Muscle of leg (tissue), 3 donors: ENCODE measurements at regions not wholly inside any gene's neighbourhood (a gene's known extent, or its start where the extent isn't known, plus 50 kb on each side); places are given as distances from the start of the nearest gene placed in this dataset.
"Not testable (repeated sequence)": the region's sequence is repeated elsewhere in the genome, so short reads cannot be mapped to it uniquely, and the experiment has no call there.

Source experiments
- DNase-seq: peaks from one replicate; pipeline ENCODE4 v3.0.0; 2013
- H3K27ac ChIP-seq: one replicate; pipeline ENCODE4 v1.5.1; 2013; ENCODE audit warnings: mild to moderate bottlenecking, low read length, control low read depth
- H3K27me3 ChIP-seq: one replicate; pipeline ENCODE4 v1.6.1; 2013; ENCODE audit warnings: low read length; ENCODE audit not compliant: control insufficient read depth, insufficient read depth
- H3K36me3 ChIP-seq: one replicate; pipeline ENCODE4 v1.6.1; 2013; ENCODE audit warnings: low read length; ENCODE audit not compliant: control insufficient read depth, insufficient read depth
- H3K4me1 ChIP-seq: one replicate; pipeline ENCODE4 v1.6.1; 2013; ENCODE audit warnings: low read length; ENCODE audit not compliant: control insufficient read depth, insufficient read depth
- H3K4me3 ChIP-seq: one replicate; pipeline ENCODE4 v1.5.1; 2013; ENCODE audit warnings: low read length, control low read depth
- H3K9me3 ChIP-seq: replicated peaks from 2 replicates; pipeline ENCODE4 v1.6.1; 2013; ENCODE audit warnings: low read depth, low read length; ENCODE audit not compliant: control insufficient read depth
- WGBS: methylation state at CpG from one replicate; pipeline ENCODE4 v1.1.5; 2013; ENCODE audit warnings: missing lambda C conversion rate; ENCODE audit not compliant: insufficient coverage; 5-methylcytosine and 5-hydroxymethylcytosine counted together

DNA sequence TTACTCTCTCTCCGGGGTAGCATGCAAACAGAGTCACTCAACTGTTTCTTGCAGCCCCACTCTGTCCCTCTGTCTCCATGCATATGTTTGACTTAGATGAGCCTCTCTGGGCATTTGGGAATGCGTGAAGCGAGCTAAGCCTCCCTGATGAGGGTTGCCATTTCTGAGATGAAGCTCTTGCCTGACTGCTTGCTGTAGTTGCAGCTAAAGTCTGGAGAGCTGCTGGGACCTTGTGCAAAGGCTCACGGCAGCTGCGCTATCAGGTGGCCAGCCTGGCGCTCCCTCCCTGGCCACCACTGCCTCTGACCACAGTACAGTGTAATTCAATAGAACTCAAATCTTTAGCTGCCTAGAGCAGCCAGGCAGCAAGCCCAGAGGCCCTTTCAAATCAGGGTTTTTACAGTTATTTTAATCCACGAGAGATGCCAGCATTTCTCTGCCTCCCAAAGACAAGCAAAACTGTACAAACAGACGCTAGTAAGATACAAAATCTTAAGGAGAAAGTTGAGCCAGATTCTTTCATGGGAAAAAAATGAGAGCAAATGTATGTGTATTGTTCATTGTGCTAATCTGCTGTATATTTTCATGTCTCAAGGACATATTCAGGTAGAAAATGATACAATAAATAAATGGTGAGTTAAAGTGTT is 694.6 kb downstream of the PRIM2 start:
- not testable (repeated sequence) for H3K27me3 ChIP-seq, H3K27ac ChIP-seq, H3K4me3 ChIP-seq, H3K9me3 ChIP-seq, H3K4me1 ChIP-seq, H3K36me3 ChIP-seq
- 80% methylated on average over 2 of the region's 8 CpGs for WGBS
- peak; percentile 25 for DNase-seq

DNA sequence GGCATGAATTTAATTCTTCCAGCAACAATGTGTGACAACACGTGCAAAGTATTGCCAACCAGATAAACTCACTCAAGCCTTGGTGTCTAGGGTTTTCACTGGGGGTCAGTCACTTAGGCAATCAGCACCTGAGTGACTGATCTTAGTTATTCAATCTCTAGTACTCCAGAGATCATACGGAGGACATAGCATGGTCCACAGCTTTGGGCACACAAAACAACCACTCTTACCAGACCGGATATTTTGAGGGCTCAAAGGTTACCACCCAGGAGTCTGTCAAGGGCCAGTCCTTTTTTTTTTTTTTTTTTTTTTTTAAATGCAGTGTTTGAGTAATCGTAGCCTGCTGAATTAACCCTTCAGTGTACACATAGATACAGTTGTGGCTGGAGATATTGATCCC is 699.2 kb downstream of the PRIM2 start:
- H3K36me3 ChIP-seq, H3K9me3 ChIP-seq, H3K27me3 ChIP-seq, DNase-seq, H3K4me1 ChIP-seq, H3K4me3 ChIP-seq, H3K27ac ChIP-seq: not testable (repeated sequence)
- WGBS, result no CpG with 5 or more reads among the region's 4 CpGs

DNA sequence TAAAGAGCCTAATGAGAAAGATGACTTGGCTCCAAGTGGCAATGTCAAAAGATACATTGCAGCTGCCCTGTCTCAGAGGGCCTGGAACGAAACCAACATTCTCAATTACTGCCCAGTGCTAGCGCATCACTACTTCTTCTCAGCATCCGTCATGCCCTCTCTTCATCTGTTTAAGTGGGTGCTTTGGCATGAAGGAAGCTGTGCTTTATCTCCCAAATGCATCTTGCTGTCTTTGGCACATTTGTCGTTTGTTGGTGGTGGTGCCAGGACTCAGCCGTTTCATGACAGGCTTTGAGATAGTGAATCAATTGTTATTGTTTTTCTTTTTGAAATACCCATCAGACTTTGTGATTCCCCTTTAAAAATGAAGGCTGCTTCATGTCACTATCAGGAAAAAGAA is 710.8 kb downstream of the PRIM2 start:
- WGBS, result no CpG with 5 or more reads among the region's 5 CpGs
- H3K4me1 ChIP-seq, H3K36me3 ChIP-seq, H3K27ac ChIP-seq, H3K9me3 ChIP-seq, H3K27me3 ChIP-seq, H3K4me3 ChIP-seq: not testable (repeated sequence)
- peak; percentile 33 for DNase-seq

DNA sequence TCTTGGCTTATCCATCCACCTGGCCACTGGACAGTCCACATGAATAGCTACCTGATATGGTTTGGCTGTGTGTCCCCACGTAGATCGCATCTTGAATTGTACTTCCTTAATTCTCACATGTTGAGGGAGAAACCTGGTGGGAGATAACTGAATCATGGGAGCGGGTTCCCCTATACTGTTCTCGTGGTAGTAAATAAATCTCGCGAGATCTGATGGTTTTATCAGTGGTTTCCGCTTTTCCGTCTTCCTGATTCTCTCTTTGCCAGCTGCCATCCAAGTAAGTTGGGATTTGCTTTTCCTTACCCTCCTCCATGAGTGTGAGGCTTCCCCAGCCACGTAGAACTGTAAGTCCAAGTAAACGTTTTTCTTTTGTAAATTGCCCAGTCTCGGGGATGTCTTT is 720.8 kb downstream of the PRIM2 start:
- 88% methylated on average over 7 of the region's 11 CpGs for WGBS
- H3K27ac ChIP-seq, H3K9me3 ChIP-seq, H3K4me1 ChIP-seq, H3K36me3 ChIP-seq, DNase-seq, H3K27me3 ChIP-seq, H3K4me3 ChIP-seq: not testable (repeated sequence)

DNA sequence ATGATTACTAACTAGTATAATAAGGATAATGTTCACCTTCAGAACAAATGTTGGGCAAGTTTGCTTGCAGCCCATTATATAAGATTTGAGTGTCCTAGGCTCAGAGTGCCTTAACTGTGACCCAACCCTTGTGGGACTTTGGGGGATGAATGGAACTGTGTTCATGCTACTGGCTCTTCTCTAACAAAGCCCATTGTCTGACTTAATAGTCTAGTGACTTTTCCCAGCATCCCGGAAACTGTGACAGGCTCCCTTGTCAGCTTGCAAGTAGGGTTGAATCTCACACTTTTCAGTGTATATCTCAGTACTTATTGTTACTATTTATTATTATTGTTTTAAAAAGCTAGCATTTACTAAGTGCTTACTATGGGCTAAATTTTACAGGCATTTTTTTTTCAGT is 729.2 kb downstream of the PRIM2 start:
- H3K4me1 ChIP-seq, DNase-seq, H3K4me3 ChIP-seq, H3K27me3 ChIP-seq, H3K27ac ChIP-seq, H3K36me3 ChIP-seq, H3K9me3 ChIP-seq: not testable (repeated sequence)
- no CpG with 5 or more reads among the region's 1 CpG for WGBS

DNA sequence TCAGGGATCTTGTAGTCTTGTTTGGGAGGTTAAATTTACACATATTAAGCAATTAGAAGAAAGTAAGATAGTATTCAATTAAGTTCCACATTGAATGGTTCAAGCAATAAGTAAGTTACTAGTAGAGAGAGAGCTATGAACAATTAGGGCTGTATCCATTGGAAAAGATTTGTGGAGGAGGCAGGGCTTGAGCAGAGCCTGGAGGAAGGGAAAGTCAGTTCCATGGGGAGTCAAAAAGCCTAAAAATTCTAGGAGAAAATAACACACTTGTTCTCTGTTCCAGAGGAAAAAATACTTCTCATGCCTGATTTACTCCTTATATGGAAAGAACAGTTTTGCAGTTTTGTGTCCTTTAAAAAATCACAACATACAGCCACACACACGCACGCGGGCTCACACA is 730.0 kb downstream of the PRIM2 start:
- DNase-seq, result peak; percentile 27
- H3K4me1 ChIP-seq, H3K9me3 ChIP-seq, H3K36me3 ChIP-seq, H3K27me3 ChIP-seq, H3K27ac ChIP-seq, H3K4me3 ChIP-seq: not testable (repeated sequence)
- WGBS, result no CpG with 5 or more reads among the region's 3 CpGs

DNA sequence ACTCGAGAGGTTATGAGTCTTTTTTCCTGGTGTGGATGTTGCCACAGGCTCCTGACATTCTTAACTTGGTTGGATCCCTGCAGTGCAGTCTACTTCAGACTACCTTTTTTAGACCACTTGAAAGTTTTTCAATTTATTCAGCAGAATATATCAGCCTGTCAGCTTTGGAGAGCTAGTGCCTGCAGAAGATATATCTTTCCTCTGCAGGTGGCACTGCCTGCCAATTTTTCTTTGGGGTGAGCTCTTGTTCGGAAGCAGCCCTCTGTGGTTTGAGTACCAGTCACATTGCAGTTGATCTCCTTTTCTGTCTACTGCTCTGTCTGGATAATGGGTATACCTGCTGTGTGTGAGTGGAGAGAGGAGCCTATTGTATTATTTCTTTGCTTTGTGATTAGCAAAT is 730.4 kb downstream of the PRIM2 start:
- H3K4me1 ChIP-seq, H3K9me3 ChIP-seq, H3K27ac ChIP-seq, H3K4me3 ChIP-seq, H3K36me3 ChIP-seq, DNase-seq, H3K27me3 ChIP-seq: not testable (repeated sequence)
- WGBS, result no CpG with 5 or more reads among the region's 2 CpGs

DNA sequence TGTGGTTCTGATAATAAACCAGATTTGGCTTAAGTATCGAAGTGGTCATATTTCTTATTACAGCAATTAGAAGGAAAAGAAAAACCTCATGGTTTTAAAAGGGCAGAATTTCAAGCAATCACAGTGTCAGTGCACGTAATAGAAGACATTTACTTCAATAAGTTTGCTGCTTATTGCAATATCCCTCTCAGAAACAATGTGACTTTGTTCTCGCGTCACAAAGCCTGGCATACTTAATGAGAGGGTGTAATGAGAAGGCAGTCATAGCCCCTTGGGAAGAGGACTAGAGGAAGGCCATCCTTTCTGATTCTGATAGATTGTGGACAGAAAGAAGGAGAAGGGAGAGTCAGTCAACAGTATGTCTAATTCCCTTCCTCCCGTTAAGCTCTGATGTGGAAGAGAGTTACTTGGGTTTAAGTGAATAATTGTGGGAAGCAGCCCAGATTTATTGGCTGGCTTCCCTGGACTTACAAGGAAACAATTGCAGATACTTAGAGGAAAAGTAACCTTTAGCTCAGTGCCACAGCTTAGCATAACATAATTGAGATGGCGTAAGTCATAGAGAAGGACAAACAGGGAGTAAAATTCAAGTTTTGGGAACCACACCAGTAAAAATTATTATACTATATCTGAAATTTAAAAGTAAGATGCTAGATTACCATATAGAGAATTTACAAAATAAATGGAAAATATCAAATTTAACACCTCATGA is 738.2 kb downstream of the PRIM2 start:
- no CpG with 5 or more reads among the region's 6 CpGs for WGBS
- not testable (repeated sequence) for H3K4me3 ChIP-seq, H3K27me3 ChIP-seq, H3K9me3 ChIP-seq, H3K36me3 ChIP-seq, H3K27ac ChIP-seq, H3K4me1 ChIP-seq
- DNase-seq, result peak; percentile 3

DNA sequence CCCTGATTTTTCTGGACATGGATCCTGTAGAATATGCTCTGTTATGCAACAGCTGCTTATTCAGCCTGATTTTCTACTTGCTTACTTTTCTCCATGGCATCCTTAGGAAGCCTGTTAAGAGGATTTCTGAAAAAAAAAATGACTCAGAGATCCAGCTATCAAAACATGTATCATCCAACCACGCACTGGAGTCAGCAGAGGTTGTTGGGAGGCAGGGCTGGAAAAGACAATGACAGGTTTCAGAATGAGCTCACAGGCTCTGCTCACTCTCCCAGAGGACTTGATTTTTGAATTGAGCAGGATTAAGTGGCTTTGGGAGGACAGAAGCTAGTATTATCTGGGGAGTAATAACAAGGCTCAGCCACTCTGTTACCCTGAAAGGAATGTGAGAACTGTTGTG is 742.3 kb downstream of the PRIM2 start:
- H3K4me1 ChIP-seq, H3K9me3 ChIP-seq, H3K27me3 ChIP-seq, H3K4me3 ChIP-seq, H3K27ac ChIP-seq, H3K36me3 ChIP-seq: not testable (repeated sequence)
- peak; percentile 21 for DNase-seq
- no CpG with 5 or more reads among the region's 1 CpG for WGBS

DNA sequence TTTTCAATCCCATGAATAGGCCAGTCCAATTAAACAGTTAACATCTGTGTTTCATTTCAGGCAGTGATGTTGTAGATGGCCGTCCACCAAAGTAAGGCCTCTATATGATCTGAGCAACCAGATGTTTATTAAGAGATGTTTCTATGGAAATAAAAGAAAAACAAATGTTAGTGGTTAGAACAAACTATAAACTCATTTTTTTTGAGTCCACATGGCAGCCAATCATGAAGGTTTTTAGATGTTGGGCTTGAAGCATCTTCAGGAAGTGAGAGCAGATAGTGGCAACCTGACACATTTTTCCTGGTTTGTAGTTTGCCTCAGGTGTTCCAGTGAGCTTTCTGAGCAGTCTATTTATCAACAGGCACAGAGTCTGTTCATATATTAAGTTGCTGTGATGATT is 746.1 kb downstream of the PRIM2 start:
- not testable (repeated sequence) for H3K27me3 ChIP-seq, H3K36me3 ChIP-seq, H3K4me1 ChIP-seq, H3K4me3 ChIP-seq, H3K9me3 ChIP-seq
- WGBS, result no CpG with 5 or more reads among the region's 1 CpG
- peak; percentile 51 for DNase-seq
- H3K27ac ChIP-seq, result peak overlapping the region; percentile 20
